GM19035 (cell line): ENCODE measurements at regions not wholly inside any gene's neighbourhood (a gene's known extent, or its start where the extent isn't known, plus 50 kb on each side); places are given as distances from the start of the nearest gene placed in this dataset.
"Not testable (repeated sequence)": the region's sequence is repeated elsewhere in the genome, so short reads cannot be mapped to it uniquely, and the experiment has no call there.

Experiments used
- ATAC-seq: cut with Tn5 transposase; IDR thresholded peaks from one replicate; pipeline ENCODE4 v1.9.1; 2021; ENCODE audit not compliant: unreplicated experiment

DNA sequence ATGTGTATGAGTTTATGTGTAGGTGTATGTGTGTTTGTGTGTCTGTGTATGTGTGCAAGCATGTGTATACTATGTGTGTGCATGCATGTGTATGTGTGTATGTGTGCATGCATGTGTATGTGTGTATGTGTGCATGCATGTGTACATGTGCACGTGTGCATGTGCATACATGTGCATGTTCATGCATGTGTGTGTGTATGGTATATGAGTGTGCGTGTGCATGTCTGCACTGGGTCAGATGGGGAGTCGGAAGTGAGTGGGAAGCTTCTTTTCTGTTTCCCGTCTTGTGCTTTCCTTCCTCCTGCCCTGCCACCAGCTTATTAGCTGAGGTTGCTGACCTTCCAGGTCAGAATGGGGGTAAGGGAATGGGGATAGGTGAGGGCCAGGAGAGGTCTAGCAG is 174.7 kb downstream of the MAP2K4 start:
- ATAC-seq = no peak

- ATAC-seq = no peak
Measured at GRCh38 chr17:12201294-12201880, 180.7 kb downstream of the MAP2K4 start.

DNA sequence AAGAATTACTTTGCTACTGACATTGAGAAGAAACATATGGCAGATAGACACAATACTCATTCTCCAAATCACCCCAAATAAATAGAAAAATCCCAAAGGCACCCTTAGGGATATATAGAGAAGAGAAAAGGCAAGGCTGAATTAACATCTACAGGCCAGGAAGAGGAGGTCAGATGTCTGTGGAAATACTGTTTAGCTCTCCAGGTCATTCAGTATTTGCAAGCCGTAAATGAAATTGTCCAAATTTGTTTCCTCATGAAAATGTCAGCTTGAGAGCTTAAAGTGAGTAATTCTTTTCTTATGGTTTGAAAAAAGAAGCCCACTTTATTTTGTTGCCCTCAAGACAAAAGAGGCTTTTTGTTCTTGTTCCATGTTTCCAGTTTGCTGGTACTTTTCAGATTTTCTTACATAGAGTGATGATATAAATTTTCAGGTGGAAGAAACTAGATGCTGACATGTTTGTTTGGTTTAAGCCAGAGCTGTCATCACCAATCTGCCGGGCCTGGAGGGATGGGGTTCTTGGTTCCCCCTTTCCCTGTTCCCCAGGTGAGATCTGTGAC is 189.0 kb downstream of the MAP2K4 start:
- no peak for ATAC-seq

- ATAC-seq = not testable (repeated sequence)
Measured at GRCh38 chr17:12220714-12221439, 200.2 kb downstream of the MAP2K4 start.

DNA sequence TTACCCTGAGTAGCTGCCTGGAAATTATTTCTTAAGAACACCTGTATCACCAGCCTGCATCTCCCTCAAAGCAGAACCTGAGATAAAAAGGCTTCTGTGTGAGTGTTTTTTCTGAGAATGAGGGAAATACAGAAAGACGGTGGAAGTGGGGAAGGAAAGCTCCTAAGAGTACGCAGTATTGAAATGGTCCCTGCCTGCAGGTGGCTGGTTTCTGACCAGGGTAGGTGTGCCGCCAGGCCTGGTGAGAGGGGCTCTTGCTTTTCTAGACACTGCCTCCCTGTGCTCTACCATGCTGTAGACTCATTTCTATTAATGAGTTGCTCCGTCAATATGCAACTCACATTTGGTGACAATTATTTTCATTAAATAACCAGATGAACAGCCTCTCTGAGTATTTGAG is 201.7 kb downstream of the MAP2K4 start:
- no peak for ATAC-seq

- ATAC-seq = no peak
Measured at GRCh38 chr17:12227547-12227946, 206.9 kb downstream of the MAP2K4 start.

GRCh38 chr17:12229335-12229734 is 208.7 kb downstream of the MAP2K4 start:
- no peak for ATAC-seq

DNA sequence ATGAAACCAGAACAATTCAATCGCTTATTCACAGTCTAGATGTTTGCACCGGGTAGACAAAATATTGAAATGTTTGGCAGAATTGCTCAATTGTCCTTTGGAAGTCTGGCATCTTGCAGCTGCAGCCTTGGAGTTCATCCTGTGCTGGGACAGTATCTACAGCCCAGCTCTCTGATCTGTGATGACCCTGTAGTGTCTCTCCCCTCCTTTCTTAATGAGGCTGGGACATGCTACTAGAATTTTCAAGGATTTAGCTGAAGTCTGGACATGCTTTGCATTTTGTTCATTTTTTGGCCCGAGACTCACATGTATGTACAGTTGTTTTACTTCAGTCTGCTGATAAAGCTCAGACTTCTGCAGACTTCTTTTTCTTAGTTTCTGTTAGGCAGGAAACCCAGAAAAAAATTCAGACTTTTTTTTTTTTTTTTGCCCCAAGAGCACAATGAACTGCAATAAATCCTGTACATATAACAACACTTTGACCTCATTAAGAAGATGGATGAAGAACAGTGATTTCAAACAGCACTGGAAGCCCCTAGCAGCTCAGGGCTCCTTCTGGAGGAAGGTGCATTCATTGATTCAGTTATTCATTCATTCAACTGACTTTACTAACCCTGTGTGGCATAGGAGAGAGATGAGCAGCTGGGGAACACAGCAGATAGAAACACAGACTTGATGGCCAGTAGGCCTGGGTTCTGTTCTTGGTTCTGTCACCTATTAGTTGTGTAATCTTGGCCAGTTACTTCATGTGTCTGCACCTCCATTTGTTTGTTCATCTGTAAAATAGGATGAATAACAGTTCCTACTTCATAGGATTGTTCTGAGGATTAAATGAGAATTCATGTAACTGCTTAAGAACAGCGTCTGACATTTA is 210.0 kb downstream of the MAP2K4 start:
- ATAC-seq = no peak

GRCh38 chr17:12231355-12231682 is 210.6 kb downstream of the MAP2K4 start:
- ATAC-seq = no peak

GRCh38 chr17:12239021-12239420 is 218.3 kb downstream of the MAP2K4 start:
- not testable (repeated sequence) for ATAC-seq

GRCh38 chr17:12242345-12242954 is 221.8 kb downstream of the MAP2K4 start:
- no peak for ATAC-seq

GRCh38 chr17:12247761-12248160 is 227.1 kb downstream of the MAP2K4 start:
- ATAC-seq = no peak

DNA sequence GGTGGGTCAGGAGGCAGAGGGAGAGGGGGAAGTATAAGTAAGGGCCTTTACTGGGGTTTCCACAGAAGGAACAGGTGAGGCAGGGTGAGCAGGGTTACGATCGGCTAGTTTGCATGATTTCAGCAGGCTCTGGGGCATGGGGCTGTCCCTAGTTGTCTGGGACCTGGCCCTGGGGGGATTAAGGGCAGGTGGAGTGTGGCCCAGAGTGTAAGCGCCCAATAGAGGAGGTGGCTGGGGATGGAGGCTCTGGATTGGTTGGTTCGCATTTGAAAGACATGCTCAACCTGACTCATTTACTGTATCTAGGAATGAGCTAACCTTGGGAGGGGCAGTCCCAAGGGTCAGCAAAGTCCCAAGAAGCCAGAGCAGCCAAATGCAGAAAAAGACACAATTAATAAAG is 230.3 kb downstream of the MAP2K4 start:
- no peak for ATAC-seq

- ATAC-seq = no peak
Measured at GRCh38 chr17:12252462-12252861, 231.8 kb downstream of the MAP2K4 start.

DNA sequence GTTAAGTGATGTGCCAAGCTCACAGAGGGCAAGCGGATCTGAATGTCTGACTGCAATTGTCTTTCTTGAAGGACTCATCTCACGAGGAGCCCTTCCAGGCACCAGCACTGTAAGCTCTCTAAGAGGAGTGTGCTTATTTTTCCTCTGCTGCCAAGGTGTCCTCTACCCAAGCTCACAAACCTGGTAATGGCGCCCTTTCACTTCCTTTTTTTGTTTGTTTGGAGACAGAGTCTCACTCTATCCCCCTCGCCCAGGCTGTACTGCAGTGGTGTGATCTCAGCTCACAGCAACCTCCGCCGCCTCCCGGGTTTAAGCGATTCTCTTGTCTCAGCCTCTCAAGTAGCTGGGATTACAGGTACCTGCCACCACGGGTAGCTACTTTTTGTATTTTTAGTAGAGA is 233.8 kb downstream of the MAP2K4 start:
- no peak for ATAC-seq

GRCh38 chr17:12256380-12256995 is 235.8 kb downstream of the MAP2K4 start:
- no peak for ATAC-seq

- no peak for ATAC-seq
Measured at GRCh38 chr17:12257176-12257575, 236.5 kb downstream of the MAP2K4 start.

DNA sequence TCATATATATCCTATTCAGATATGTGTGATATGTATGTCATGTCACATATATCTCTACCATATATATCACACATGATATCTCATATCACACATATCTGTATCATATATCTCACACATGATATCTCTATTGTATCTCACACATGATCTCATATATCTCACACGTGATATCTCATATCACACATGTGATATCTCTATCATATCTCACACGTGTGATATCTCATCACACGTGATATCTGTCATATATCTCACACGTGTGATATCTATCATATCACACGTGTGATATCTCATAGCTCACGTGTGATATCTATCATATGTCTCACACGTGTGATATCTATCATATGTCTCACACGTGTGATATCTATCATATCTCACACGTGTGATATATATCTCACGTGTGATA is 240.7 kb downstream of the MAP2K4 start:
- ATAC-seq = no peak

- no peak for ATAC-seq
Measured at GRCh38 chr17:12269751-12270150, 249.1 kb downstream of the MAP2K4 start.

DNA sequence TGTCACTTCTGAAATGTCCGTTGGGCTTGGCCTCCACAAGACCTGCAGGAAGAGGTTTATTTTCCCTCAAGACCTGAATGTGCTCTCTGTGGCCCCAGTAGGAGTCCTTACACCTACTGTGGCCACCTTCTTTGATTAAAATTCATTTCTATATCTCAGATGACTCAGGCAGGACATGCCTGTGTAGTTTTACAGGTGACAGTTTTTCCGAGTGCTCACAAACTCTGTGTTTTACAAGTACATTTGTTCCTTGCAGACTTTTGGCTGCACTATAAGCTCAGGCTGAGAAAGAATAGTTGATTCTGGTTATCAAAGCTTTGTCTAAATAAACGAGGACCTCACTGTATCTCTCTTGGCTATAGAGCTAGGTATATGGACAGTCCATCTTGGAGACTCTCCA is 257.1 kb downstream of the MAP2K4 start:
- ATAC-seq = no peak

DNA sequence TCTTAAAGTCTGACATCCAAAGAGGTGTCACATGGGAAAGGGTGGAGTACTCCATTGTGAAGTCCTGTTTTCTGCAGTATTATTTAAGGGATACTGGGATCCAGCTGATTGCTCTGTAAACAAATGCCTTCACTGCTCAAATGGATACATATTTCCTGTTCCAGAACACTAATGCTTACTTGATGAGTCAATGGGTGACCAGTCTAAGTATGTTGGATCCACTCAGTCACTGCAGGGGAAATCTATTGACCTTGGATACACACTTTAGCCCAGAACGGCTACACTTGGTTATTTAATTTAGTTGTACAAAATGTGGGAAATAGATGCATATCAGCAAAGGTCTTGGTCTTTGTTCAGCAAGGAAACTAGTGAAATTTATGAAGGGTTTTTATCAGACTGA is 261.4 kb downstream of the MAP2K4 start:
- ATAC-seq = no peak
